ENCODE measurements at regions not wholly inside any gene's neighbourhood (a gene's known extent, or its start where the extent isn't known, plus 50 kb on each side); places are given as distances from the start of the nearest gene placed in this dataset.

DNA sequence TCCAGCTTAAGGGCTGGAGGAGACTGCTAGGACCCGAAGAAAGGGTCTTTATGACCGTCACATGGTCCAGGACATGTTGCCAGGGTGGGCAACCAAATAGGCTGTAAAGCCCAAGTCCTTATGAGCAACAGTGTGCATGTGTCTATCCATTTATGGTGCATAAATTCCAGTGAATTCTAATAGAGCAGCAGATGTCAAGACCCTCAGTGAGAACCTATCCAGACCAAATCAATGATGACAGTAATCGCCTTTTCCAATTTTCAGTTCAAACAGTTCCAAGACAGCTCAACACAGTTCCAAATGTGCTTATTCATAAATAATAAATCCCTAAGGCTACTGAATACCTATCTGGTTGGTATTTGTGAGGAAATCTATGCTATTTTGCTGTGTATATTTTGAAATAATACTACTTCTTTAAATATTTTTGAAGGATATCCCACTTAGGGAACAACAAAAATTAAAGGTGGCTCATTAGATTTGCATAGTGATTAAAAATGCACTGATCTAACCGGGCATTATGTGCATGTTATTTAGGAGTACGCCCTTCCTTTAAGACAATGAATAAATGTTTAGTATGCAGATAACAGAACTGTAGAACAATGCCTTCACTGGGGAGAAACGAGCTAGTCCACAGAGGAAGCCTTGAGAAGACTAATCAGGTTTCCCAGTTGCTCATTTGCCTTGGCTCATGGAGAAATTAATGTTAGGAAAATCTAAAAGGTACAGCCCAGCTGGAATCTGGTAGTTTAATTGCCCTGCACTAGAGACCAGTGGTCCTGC is 519.5 kb upstream of the CHAC2 start:
- Histone ChIP-seq H3K36me3 (no peaks in the 10 kb centered on the region), H3K27me3 (no peaks in the 10 kb centered on the region), H3K4me3 (no peak overlapping the region), H3K27ac (peak overlapping the region in 1 of 2 donors; percentile 38), H3K9me3 (no peaks in the 10 kb centered on the region), H3K4me1 (no peaks in the 10 kb centered on the region)
- ATAC-seq (no peak), DNase-seq (no peak)
- TF ChIP-seq, protein P1, sequence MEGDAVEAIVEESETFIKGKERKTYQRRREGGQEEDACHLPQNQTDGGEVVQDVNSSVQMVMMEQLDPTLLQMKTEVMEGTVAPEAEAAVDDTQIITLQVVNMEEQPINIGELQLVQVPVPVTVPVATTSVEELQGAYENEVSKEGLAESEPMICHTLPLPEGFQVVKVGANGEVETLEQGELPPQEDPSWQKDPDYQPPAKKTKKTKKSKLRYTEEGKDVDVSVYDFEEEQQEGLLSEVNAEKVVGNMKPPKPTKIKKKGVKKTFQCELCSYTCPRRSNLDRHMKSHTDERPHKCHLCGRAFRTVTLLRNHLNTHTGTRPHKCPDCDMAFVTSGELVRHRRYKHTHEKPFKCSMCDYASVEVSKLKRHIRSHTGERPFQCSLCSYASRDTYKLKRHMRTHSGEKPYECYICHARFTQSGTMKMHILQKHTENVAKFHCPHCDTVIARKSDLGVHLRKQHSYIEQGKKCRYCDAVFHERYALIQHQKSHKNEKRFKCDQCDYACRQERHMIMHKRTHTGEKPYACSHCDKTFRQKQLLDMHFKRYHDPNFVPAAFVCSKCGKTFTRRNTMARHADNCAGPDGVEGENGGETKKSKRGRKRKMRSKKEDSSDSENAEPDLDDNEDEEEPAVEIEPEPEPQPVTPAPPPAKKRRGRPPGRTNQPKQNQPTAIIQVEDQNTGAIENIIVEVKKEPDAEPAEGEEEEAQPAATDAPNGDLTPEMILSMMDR (IDR thresholded peaks at IDR 0.05): no peak
- intact Hi-C loops (cut with DNase I): no loop called here

DNA sequence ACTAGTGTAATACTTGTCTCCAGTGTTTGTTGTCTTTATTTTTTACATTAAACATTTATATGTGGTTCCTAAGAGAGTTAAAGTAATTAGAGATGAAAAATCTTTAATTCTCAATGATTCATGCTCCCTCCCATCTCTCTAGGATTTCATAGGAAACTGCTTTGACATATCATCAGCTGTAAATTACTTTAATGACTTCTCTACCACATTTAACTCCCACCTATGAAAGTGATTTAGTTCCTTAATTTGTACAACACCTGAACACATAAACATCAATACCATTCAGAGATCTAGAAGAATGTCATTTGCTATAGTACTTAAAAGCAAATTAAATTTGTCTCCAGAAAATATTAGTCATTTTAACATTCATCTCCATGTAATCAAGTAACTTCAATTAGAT is 524.2 kb upstream of the CHAC2 start:
- no peaks in the 10 kb centered on the region for H3K36me3 ChIP-seq
- H3K27ac ChIP-seq: no peak overlapping the region
- H3K9me3 ChIP-seq: no peaks in the 10 kb centered on the region
- H3K27me3 ChIP-seq: no peaks in the 10 kb centered on the region
- no peaks in the 10 kb centered on the region for H3K4me1 ChIP-seq
- no peak for ATAC-seq
- H3K4me3 ChIP-seq: no peak overlapping the region
- no peak for DNase-seq
- TF ChIP-seq, protein P1 (IDR thresholded peaks at IDR 0.05): no peak
- intact Hi-C loops (cut with DNase I): no loop called here

DNA sequence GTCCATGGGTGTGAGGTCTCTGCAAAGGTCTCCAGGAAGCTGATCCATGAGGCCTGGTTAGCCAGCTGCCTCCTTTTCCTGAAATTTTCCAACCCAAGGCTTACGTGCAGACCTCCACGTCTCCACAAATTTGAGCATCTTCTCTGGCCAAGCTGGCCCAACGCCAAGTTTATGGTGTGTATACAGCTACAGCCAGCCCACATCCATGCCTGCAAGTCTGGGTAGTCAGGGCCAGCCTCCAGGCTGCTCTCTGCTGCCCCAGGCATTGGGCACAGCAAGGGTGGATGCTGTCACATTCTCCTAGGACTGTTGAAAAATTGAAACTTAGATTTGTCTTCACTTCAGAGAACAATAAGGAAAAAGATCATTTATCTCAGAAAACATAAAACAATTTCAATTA is 525.5 kb upstream of the CHAC2 start:
- Histone ChIP-seq H3K4me1 (no peaks in the 10 kb centered on the region), H3K27ac (no peak overlapping the region), H3K9me3 (no peaks in the 10 kb centered on the region), H3K27me3 (no peaks in the 10 kb centered on the region), H3K36me3 (no peaks in the 10 kb centered on the region), H3K4me3 (no peak overlapping the region)
- intact Hi-C loops (cut with DNase I): no loop called here
- TF ChIP-seq, protein P1 (IDR thresholded peaks at IDR 0.05): no peak
- DNase-seq (no peak), ATAC-seq (no peak)

DNA sequence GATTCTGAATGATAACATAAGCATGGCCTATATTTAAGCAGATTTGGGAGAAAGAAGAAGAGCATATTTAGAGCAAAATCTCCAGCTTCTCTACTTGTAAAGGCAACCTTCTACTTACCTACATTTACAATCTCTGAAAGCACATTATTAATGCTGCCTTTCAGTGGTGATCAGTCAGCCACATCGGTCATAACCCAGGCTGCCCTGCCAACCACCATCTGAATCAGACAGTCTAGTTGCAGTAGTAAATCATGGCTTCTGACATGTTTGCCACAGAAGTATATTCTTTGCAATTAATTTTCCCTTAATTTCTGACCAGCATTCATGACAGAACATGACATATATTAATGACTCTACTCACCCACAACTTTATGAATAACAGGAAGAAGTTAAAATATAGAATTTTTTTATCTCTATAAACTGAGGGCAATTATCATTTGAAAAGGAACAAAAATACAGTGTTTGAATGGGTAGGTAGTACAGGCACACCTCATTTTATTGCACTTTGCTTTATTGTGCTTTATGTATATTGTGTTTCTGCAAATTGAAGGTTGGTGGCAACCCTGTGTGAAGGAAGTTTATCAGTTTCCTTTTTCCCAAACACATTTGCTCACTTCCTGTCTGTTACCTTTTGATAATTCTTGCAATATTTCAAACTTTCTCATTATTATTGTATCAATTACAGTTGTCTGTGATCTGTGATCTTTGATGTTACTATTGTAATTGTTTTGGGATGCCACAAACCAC is 531.6 kb upstream of the CHAC2 start:
- no peaks in the 10 kb centered on the region for H3K9me3 ChIP-seq
- TF ChIP-seq, protein P1 (IDR thresholded peaks at IDR 0.05): no peak
- H3K36me3 ChIP-seq: no peaks in the 10 kb centered on the region
- H3K27ac ChIP-seq: no peak overlapping the region
- H3K4me1 ChIP-seq: no peaks in the 10 kb centered on the region
- H3K4me3 ChIP-seq: no peak overlapping the region
- DNase-seq: no peak
- intact Hi-C loops (cut with DNase I): no loop called here
- no peaks in the 10 kb centered on the region for H3K27me3 ChIP-seq
- no peak for ATAC-seq

DNA sequence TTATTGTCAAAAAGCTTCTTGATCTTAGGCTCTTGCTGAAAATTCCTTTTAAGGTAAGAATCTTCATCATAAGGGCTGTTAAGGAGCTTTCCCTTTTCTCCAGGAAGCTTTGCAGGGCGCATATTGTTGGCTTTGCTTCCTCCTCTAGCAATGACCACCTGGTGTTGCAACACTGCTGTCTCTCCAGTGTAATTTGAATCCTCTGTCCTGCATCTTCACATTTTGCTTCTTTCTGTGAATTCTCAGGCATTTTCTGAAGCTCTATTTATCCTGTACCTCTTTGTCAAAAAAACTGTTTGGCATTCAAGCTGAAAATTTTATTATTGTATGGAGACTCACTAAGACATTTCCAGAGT is 533.1 kb upstream of the CHAC2 start:
- Histone ChIP-seq H3K27me3 (no peaks in the 10 kb centered on the region), H3K9me3 (no peaks in the 10 kb centered on the region), H3K27ac (no peak overlapping the region), H3K4me1 (no peaks in the 10 kb centered on the region), H3K4me3 (no peak overlapping the region), H3K36me3 (no peaks in the 10 kb centered on the region)
- TF ChIP-seq, protein P1 (IDR thresholded peaks at IDR 0.05): no peak
- ATAC-seq (no peak), DNase-seq (no peak)
- intact Hi-C loops (cut with DNase I): no loop called here
